WTC11 (cell line): ENCODE measurements at regions not wholly inside any gene's neighbourhood (a gene's known extent, or its start where the extent isn't known, plus 50 kb on each side); places are given as distances from the start of the nearest gene placed in this dataset.
"Not testable (repeated sequence)": the region's sequence is repeated elsewhere in the genome, so short reads cannot be mapped to it uniquely, and the experiment has no call there.

Experiments used
- CDX4 ChIP-seq: fragments of 250-450 bp; sonication (Bioruptor Pico); IDR thresholded peaks from 2 replicates; pipeline ENCODE4 v1.9.0; 2021; ENCODE audit warnings: moderate library complexity, mild to moderate bottlenecking, inconsistent platforms, borderline replicate concordance
- CTCF ChIP-seq: fragments of 200-600 bp; IDR thresholded peaks from 2 replicates; pipeline ENCODE4 v1.8.0; 2022; ENCODE audit warnings: antibody characterized with exemption
- FOXJ3 ChIP-seq: sonication (generic); formaldehyde crosslinking; IDR thresholded peaks from 2 replicates; pipeline ENCODE4 v1.9.0; 2021; ENCODE audit warnings: missing genetic modification reagents, mild to moderate bottlenecking, borderline replicate concordance
- MXD4 ChIP-seq: fragments of 250-450 bp; sonication (Bioruptor Pico); IDR thresholded peaks from 2 replicates; pipeline ENCODE4 v1.8.0; 2021; ENCODE audit warnings: mild to moderate bottlenecking, moderate library complexity, borderline replicate concordance
- NR1H2 ChIP-seq: sonication (generic); formaldehyde crosslinking; IDR thresholded peaks from 2 replicates; pipeline ENCODE4 v1.9.0; 2021; ENCODE audit warnings: mild to moderate bottlenecking, moderate library complexity, missing genetic modification reagents
- PRRX2 ChIP-seq: fragments of 250-450 bp; sonication (Bioruptor Pico); IDR thresholded peaks from 2 replicates; pipeline ENCODE4 v1.8.0; 2021; ENCODE audit warnings: mild to moderate bottlenecking
- TEAD4 ChIP-seq: sonication (generic); formaldehyde crosslinking; IDR thresholded peaks from 2 replicates; pipeline ENCODE4 v1.8.0; 2022; ENCODE audit warnings: mild to moderate bottlenecking, missing genetic modification reagents
- TP53 ChIP-seq: sonication (generic); formaldehyde crosslinking; IDR thresholded peaks from 2 replicates; pipeline ENCODE4 v1.8.1; 2023; ENCODE audit warnings: mild to moderate bottlenecking, missing genetic modification reagents
- USF1 ChIP-seq: sonication (generic); formaldehyde crosslinking; IDR thresholded peaks from 2 replicates; pipeline ENCODE4 v1.8.0; 2022; ENCODE audit warnings: mild to moderate bottlenecking, missing genetic modification reagents
- USF2 ChIP-seq: sonication (generic); formaldehyde crosslinking; IDR thresholded peaks from 2 replicates; pipeline ENCODE4 v1.8.1; 2023; ENCODE audit warnings: mild to moderate bottlenecking, missing genetic modification reagents, moderate library complexity
- ZBTB43 ChIP-seq: sonication (generic); formaldehyde crosslinking; IDR thresholded peaks from 2 replicates; pipeline ENCODE4 v1.8.1; 2023; ENCODE audit warnings: mild to moderate bottlenecking, missing genetic modification reagents
- ZNF138 ChIP-seq: sonication (generic); formaldehyde crosslinking; conservative IDR thresholded peaks from 2 replicates; pipeline ENCODE4 v1.8.1; 2022; ENCODE audit warnings: mild to moderate bottlenecking, moderate library complexity, missing genetic modification reagents
- ZNF263 ChIP-seq: sonication (generic); formaldehyde crosslinking; IDR thresholded peaks from 2 replicates; pipeline ENCODE4 v1.8.1; 2022; ENCODE audit warnings: low read depth, mild to moderate bottlenecking, moderate library complexity, missing genetic modification reagents

GRCh38 chr15:92801056-92801773, 98.9 kb upstream of the CHD2 start:
- TF ChIP-seq FOXJ3; CTCF; USF2 (CRISPR knock-in tag); NR1H2 (CRISPR knock-in tag); USF1 (CRISPR knock-in tag); TP53 (CRISPR knock-in tag); ZNF263; TEAD4 (CRISPR knock-in tag); ZBTB43 (CRISPR knock-in tag); PRRX2 (CRISPR knock-in tag); ZNF138 (CRISPR knock-in tag); CDX4; MXD4: not testable (repeated sequence)
